HG03159 (cell line): ENCODE measurements at regions not wholly inside any gene's neighbourhood (a gene's known extent, or its start where the extent isn't known, plus 50 kb on each side); places are given as distances from the start of the nearest gene placed in this dataset.
A peak's percentile ranks its signal among the peaks of the same experiment; 100 is the strongest.

Experiments used
- ATAC-seq: cut with Tn5 transposase; IDR thresholded peaks from one replicate; pipeline ENCODE4 v1.9.1; 2021; ENCODE audit warnings: mild to moderate bottlenecking, moderate library complexity; ENCODE audit not compliant: unreplicated experiment

DNA sequence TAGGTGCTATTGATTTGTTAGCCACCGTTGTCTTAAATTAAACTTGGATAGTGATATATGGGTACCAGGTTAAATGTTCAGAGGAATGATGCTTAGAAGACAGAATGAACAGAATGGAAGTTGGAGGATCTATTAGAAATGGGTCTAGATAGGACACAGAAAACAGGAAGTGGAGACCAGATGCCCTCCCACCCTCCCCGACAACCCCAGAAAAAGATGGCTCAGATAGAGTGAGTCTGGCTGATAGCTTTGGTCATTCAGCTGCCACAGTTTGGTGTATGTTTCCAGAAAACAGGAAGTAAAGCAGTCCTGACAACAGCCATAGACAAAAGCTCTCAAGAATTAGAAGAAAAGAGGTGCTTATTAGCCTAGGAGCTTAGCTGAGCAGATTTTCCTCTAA, 71.5 kb upstream of the DSG1 start:
- no peak for ATAC-seq

DNA sequence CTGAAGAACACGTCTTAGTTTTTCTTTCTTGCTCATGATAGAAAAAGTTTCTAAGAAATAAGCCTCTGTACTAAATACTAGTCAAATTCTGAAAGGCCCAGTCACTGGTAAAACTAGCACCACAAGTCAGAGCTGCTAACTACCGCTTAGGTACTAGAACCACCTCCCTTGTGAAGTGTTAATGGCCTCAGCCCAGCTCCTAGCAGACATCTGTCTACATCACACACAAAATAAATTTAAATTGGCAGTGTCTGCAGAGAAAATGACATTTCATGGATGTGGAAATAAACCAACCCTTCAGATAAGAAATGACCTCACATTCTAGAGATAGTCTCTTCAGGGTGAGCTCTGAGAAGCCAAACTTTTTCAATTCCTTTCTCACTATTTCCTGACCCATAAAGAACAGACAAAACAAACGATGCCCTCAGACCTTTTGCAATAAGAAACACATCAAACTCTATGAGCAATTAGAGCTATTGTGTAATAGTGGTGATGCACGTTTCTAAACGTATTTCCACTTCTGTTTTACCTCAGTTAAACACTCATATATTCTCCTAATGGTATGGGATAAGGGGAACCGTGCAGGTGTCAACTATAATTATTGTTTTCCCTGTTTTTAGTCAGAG, 70.3 kb upstream of the DSG1 start:
- ATAC-seq = no peak

DNA sequence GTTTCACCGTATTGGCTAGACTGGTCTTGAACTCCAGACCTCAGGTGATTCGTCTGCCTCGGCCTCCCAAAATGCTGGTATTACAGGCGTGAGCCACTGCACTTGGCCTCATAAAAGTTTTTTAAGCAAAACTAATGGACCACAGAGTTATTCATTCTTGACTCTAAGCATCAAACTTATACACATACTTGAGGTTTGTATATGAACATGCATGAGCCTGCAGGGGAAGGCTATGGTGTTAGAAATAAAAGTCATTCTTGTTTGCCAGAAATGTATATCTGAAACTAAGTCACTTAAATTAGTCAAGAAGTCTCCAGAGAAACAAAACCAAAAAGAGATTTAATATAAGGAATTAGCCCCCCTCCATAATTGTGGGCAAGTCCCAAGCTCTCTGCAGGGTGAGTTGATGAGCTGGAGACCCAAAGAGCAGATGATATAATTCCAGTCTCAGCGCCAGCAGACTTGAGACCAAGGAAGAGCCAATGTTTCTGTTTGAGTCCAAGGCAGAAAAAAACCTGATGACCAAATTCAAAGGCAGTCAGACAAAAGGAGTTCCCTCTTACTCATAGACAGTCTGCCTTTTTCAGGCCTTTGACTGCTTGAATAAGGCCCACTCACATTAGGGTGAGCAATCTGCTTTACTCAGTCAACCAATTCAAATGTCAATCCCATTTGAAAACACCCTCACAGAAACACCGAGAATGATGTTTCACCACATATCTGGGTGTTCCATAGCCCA, 69.0 kb upstream of the DSG1 start:
- ATAC-seq = no peak

DNA sequence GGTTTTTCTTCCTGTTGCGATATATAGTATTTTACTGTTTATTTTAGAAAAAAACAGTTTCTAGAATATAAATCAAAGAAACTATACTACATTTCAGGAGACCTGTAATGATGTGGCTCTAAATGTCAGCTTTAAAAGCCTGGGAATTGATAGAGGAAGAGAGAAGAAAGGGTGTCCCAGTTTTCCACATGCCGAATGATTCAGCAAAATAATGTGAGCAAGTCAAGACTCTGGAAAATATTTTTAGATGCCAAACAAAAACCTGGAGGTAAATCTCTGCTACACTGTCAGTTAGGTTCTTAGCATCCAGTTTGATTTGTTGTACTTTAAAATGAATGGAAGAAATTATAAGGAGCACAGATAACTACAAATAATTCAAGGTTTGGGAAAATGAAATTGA, 67.1 kb upstream of the DSG1 start:
- ATAC-seq = no peak

DNA sequence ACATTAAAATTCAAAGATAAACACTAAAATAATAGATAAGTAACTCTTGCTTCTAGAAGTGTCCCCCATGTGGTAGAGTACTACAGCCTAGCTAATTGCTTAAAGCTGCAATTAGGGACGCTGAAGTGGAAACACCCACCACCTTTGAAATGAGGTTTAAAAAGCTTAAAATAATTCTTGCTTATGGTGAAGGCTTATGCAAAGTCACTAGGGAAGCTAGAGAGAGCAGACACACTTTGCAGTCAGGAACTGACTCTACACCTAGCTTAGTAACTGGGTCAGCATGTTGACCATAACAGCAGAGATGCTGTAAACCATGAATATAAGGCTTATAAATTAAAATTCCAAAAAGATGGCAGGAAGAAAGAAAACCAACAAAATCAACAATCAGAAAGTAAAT, 65.4 kb upstream of the DSG1 start:
- ATAC-seq = no peak

DNA sequence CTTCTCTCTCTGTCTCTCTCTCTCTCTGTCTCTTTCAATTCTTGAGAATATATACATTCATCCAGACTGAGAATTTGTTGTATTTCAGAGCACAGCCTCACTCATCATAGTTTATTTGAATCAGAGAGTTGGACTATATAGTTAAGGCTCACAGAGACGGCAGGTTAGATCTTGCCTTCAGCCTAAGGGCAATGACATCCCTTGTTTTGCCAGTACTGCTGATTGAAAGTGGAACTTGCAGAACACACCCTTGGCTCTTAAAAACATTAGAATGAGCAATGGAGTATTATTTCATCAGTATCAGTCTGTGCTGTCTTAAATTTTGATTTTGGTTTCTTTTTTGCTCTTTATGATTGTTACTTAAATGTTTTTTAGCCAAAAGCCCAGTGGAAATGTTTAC, 62.0 kb upstream of the DSG1 start:
- ATAC-seq = no peak

DNA sequence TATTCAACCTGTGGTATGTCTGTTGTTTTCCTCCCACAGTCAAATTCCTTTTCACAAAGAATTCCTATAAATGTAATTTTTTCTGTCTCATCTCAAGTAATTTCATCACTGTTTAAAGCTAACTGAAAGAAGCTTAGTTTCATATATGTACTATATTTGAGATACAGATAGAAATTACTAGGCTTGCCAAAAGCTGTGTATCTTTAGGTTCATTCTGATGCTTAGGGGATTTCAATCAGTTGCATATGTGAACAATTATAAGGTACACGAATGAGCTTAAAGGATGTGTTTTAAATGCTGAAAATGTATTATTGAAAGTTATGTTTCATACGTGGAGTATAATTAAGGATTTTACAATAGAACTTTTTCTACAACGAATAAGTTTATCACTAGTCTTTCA, 59.2 kb upstream of the DSG1 start:
- no peak for ATAC-seq

DNA sequence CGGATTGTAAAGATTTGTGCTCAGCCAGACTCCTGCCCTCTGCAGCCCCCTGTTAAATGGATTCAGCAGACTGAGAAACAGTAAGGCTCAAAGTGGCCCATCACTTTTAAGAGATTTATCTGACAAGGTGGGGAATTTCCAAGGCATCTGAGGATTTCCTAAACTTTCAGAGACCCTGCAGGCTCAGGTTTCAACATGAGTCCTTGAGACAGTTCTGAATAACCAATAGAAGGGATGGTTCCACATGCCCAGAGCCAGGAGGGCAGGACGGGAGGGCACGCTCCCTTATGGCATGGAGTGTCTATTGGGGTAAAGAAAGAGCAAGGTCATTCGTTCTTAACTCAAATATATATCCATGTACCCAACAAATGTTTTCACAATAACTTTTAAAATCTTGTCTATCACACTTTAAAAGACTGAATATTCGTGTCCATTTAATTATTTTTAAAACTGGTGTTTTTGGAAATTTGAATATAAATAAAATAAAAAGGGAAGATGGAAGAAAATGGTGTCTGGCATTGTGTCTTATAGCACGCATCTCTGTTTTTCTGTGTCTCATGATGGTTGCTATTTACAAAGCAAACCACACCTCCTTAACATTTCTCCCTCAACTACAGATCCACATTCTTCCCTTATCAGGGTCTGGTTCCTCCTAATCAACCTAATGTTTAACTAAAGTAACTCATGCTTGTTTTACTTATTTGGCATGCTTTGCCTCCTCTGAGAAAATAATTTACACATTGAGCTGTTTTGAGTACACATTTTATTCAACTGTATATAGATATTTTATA, 56.0 kb upstream of the DSG1 start:
- no peak for ATAC-seq

DNA sequence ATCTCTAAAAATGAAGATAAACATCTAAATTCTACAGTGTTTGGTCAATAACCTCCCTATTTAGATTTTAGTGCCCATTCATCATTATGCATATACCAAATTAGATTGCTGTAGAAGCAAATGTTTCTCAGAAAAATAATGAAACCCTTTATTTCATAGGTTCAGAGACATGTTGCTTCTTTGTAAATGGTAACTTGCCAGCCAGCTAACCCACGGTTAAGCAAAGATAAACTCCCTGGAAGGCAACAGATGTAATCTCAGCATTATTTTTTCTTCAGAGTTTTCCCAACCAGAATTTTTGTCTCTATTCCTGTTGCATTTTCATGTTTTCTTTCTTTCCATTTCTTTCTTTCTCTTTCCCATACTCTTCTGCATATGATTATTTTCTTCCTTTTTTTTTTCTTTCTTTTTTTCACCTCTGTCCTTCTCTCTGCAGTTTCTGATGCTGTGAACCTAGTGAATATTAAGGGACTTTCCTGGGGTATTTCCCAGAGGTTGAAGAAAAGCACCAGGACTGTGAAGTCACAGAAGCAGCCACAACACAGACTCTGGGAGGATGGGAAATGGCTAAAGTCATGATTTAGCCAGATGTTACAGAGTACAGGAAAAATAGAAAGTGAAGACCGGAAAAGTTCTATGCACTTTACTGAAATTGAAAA, 50.0 kb upstream of the DSG1 start:
- peak; percentile 62 for ATAC-seq
